Nephron progenitor cell (in vitro differentiated cells): ENCODE measurements at regions not wholly inside any gene's neighbourhood (a gene's known extent, or its start where the extent isn't known, plus 50 kb on each side); places are given as distances from the start of the nearest gene placed in this dataset.

ENCODE experiments used
- DNase-seq: peaks from one replicate; pipeline ENCODE4 v3.0.0; 2021
- H3K27ac Mint-ChIP-seq: 2 replicates; pipeline ENCODE4 v1.8.0; 2021; ENCODE audit warnings: mild to moderate bottlenecking, moderate library complexity, mixed read lengths
- H3K27me3 Mint-ChIP-seq: 2 replicates; pipeline ENCODE4 v1.8.0; 2021; ENCODE audit warnings: mild to moderate bottlenecking, low read depth, mixed read lengths; ENCODE audit not compliant: poor library complexity
- H3K36me3 Mint-ChIP-seq: 2 replicates; pipeline ENCODE4 v1.8.0; 2021; ENCODE audit warnings: low read depth, mixed read lengths
- H3K4me1 Mint-ChIP-seq: 2 replicates; pipeline ENCODE4 v1.8.0; 2021; ENCODE audit warnings: mixed read lengths
- H3K4me3 Mint-ChIP-seq: 2 replicates; pipeline ENCODE4 v1.8.0; 2021; ENCODE audit warnings: mild to moderate bottlenecking, moderate library complexity, mixed read lengths
- H3K9me3 Mint-ChIP-seq: 2 replicates; pipeline ENCODE4 v1.8.0; 2021; ENCODE audit warnings: mild to moderate bottlenecking, moderate library complexity, mixed read lengths
- TF ChIP-seq, protein P1 (sequence below): fragments of 200-600 bp; sonication (generic); IDR thresholded peaks from 2 replicates; pipeline ENCODE4 v1.5.0; 2021; ENCODE audit warnings: antibody characterized with exemption

- TF ChIP-seq, protein P1, sequence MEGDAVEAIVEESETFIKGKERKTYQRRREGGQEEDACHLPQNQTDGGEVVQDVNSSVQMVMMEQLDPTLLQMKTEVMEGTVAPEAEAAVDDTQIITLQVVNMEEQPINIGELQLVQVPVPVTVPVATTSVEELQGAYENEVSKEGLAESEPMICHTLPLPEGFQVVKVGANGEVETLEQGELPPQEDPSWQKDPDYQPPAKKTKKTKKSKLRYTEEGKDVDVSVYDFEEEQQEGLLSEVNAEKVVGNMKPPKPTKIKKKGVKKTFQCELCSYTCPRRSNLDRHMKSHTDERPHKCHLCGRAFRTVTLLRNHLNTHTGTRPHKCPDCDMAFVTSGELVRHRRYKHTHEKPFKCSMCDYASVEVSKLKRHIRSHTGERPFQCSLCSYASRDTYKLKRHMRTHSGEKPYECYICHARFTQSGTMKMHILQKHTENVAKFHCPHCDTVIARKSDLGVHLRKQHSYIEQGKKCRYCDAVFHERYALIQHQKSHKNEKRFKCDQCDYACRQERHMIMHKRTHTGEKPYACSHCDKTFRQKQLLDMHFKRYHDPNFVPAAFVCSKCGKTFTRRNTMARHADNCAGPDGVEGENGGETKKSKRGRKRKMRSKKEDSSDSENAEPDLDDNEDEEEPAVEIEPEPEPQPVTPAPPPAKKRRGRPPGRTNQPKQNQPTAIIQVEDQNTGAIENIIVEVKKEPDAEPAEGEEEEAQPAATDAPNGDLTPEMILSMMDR = no peak
- Mint-ChIP-seq H3K27ac (no peak overlapping the region), H3K4me1 (no peaks in the 10 kb centered on the region), H3K4me3 (no peak overlapping the region), H3K27me3 (no peaks in the 10 kb centered on the region), H3K36me3 (no peaks in the 10 kb centered on the region), H3K9me3 (no peaks in the 10 kb centered on the region)
- DNase-seq = no peak
Measured at GRCh38 chr2:58612973-58613372, 371.8 kb upstream of the FANCL start.

- Mint-ChIP-seq H3K9me3 (no peaks in the 10 kb centered on the region), H3K4me1 (no peaks in the 10 kb centered on the region), H3K27ac (no peak overlapping the region), H3K4me3 (no peak overlapping the region), H3K27me3 (no peaks in the 10 kb centered on the region), H3K36me3 (no peaks in the 10 kb centered on the region)
- DNase-seq = no peak
- TF ChIP-seq, protein P1 = no peak
Measured at GRCh38 chr2:58609326-58609725, 368.2 kb upstream of the FANCL start.

DNA sequence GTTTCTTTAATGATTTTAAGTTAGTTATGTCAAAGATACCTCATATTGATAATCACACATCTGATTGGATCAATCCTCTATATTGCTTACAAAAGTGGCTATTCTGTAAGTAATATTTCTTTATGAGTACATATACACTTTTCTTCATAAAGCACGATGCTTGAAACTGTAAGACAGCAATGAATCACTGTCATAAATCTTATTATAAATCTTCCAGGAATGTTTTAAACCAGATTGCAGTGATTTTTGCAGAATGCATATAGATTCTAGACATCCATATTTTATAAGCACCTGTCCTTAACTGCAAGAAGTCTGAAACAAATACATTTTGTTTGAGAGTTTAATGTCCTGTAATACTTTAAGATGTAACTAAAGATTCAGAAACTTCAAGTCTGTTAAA is 367.0 kb upstream of the FANCL start:
- TF ChIP-seq, protein P1 = no peak
- no peak for DNase-seq
- Mint-ChIP-seq H3K4me1 (no peaks in the 10 kb centered on the region), H3K27ac (no peak overlapping the region), H3K9me3 (no peaks in the 10 kb centered on the region), H3K36me3 (no peaks in the 10 kb centered on the region), H3K27me3 (no peaks in the 10 kb centered on the region), H3K4me3 (no peak overlapping the region)

- no peaks in the 10 kb centered on the region for H3K4me1 Mint-ChIP-seq
- no peaks in the 10 kb centered on the region for H3K9me3 Mint-ChIP-seq
- H3K36me3 Mint-ChIP-seq = no peaks in the 10 kb centered on the region
- H3K4me3 Mint-ChIP-seq = no peak overlapping the region
- no peak overlapping the region for H3K27ac Mint-ChIP-seq
- TF ChIP-seq, protein P1 = no peak
- no peaks in the 10 kb centered on the region for H3K27me3 Mint-ChIP-seq
- no peak for DNase-seq
Measured at GRCh38 chr2:58607448-58607847, 366.3 kb upstream of the FANCL start.

DNA sequence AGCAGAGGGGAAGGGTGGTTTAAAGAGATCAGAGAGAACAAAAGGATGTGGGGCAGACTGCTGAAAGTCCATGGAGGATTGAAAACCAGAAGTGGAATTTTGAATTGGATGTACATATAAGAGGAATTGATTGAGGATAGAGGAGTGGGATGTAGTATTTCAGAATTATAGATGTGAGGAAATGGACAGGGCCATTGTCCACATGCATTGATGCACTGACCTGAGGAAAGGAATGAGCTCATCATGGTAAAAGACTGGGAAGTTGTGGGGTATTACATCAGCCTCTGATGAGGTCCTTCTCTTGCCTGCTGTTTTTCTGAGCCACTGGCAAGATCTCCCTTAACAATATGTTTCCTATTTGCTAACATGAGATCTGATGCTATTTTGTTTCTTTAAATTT is 365.7 kb upstream of the FANCL start:
- Mint-ChIP-seq H3K27ac (no peak overlapping the region), H3K4me3 (no peak overlapping the region), H3K9me3 (no peaks in the 10 kb centered on the region), H3K27me3 (no peaks in the 10 kb centered on the region), H3K4me1 (no peaks in the 10 kb centered on the region), H3K36me3 (no peaks in the 10 kb centered on the region)
- no peak for DNase-seq
- TF ChIP-seq, protein P1 = no peak

- Mint-ChIP-seq H3K27ac (no peak overlapping the region), H3K9me3 (no peaks in the 10 kb centered on the region), H3K36me3 (no peaks in the 10 kb centered on the region), H3K27me3 (no peaks in the 10 kb centered on the region), H3K4me3 (no peak overlapping the region), H3K4me1 (no peaks in the 10 kb centered on the region)
- no peak for DNase-seq
- TF ChIP-seq, protein P1 = no peak
Measured at GRCh38 chr2:58604096-58604495, 363.0 kb upstream of the FANCL start.
